Activated CD8-positive, alpha-beta T cell treated with anti-CD3 and anti-CD28 coated beads, Interleukin-2, amount 10 ng/mL, durations not matched to agents 7 days and 5 days (primary cell): ENCODE measurements at regions not wholly inside any gene's neighbourhood (a gene's known extent, or its start where the extent isn't known, plus 50 kb on each side); places are given as distances from the start of the nearest gene placed in this dataset.

Experiments
- ATAC-seq: fragments of 150-1000 bp; cut with Tn5 transposase; one replicate; pipeline ENCODE4 v1.10.0; 2021; ENCODE audit warnings: moderate library complexity
- CTCF ChIA-PET: fragments of 350-600 bp; sonication (Branson Sonifier 250); formaldehyde crosslinking; loops from one replicate; lab custom pipeline; 2021; ENCODE audit warnings: antibody characterized with exemption; lab: Charles Lee
- POLR2A ChIA-PET: fragments of 350-600 bp; sonication (Branson Sonifier 250); formaldehyde crosslinking; loops from one replicate; lab custom pipeline; 2021; ENCODE audit warnings: antibody characterized with exemption; lab: Charles Lee
- DNase-seq: peaks from one replicate; pipeline ENCODE4 v3.0.0-alpha.2; 2020
- H3K27ac Mint-ChIP-seq: one replicate; pipeline ENCODE4 v1.8.0; 2021; ENCODE audit warnings: mild to moderate bottlenecking, mixed read lengths
- H3K27me3 Mint-ChIP-seq: one replicate; pipeline ENCODE4 v1.8.0; 2021; ENCODE audit warnings: low read depth, mixed read lengths
- H3K36me3 Mint-ChIP-seq: one replicate; pipeline ENCODE4 v1.8.0; 2021; ENCODE audit warnings: low read depth, mixed read lengths
- H3K4me1 Mint-ChIP-seq: one replicate; pipeline ENCODE4 v1.8.0; 2021; ENCODE audit warnings: low read depth, mixed read lengths
- H3K4me3 Mint-ChIP-seq: one replicate; pipeline ENCODE4 v1.8.0; 2021; ENCODE audit warnings: mild to moderate bottlenecking, mixed read lengths
- H3K9me3 Mint-ChIP-seq: one replicate; pipeline ENCODE4 v1.8.0; 2022; ENCODE audit warnings: mixed read lengths; ENCODE audit not compliant: insufficient read depth

GRCh38 chr11:101195294-101195693, 65.7 kb upstream of the PGR start:
- Mint-ChIP-seq H3K36me3 (no peaks in the 10 kb centered on the region), H3K27me3 (no peaks in the 10 kb centered on the region), H3K4me3 (no peak overlapping the region), H3K27ac (no peak overlapping the region), H3K9me3 (no peaks in the 10 kb centered on the region), H3K4me1 (no peaks in the 10 kb centered on the region)
- ChIA-PET CTCF (no interaction called here), POLR2A (no interaction called here)
- ATAC-seq (no peak), DNase-seq (no peak)

DNA sequence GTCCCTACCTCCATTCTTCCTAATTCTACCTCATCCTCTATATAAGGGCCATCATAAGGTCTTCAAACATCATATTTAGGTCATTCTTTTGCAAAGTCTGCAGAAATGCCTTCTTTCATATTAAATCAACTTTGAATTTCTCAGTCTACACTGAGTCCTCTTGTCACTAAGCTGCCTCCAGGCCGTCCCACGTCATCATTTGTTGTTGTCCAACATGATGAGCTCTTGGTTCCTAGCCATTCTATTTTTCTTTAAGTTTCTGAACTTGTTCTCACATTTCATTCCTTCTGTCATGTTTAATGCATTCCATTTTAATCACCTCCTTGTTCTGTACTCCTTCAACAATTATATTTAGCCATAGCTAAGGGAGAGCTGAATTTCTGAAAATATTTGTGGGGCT, 59.2 kb upstream of the PGR start:
- no peaks in the 10 kb centered on the region for H3K9me3 Mint-ChIP-seq
- ChIA-PET POLR2A (no interaction called here), CTCF (no interaction called here)
- no peak overlapping the region for H3K27ac Mint-ChIP-seq
- no peaks in the 10 kb centered on the region for H3K36me3 Mint-ChIP-seq
- H3K4me3 Mint-ChIP-seq = no peak overlapping the region
- H3K27me3 Mint-ChIP-seq = no peaks in the 10 kb centered on the region
- no peak for ATAC-seq
- no peaks in the 10 kb centered on the region for H3K4me1 Mint-ChIP-seq
- no peak for DNase-seq

- ATAC-seq (no peak), DNase-seq (no peak)
- no peaks in the 10 kb centered on the region for H3K4me1 Mint-ChIP-seq
- no peaks in the 10 kb centered on the region for H3K36me3 Mint-ChIP-seq
- ChIA-PET CTCF (no interaction called here), POLR2A (no interaction called here)
- no peaks in the 10 kb centered on the region for H3K27me3 Mint-ChIP-seq
- H3K4me3 Mint-ChIP-seq = no peak overlapping the region
- no peak overlapping the region for H3K27ac Mint-ChIP-seq
- no peaks in the 10 kb centered on the region for H3K9me3 Mint-ChIP-seq
Measured at GRCh38 chr11:101188173-101188572, 58.6 kb upstream of the PGR start.

GRCh38 chr11:101187748-101188147, 58.1 kb upstream of the PGR start:
- no peaks in the 10 kb centered on the region for H3K36me3 Mint-ChIP-seq
- H3K27me3 Mint-ChIP-seq = no peaks in the 10 kb centered on the region
- H3K9me3 Mint-ChIP-seq = no peaks in the 10 kb centered on the region

DNA sequence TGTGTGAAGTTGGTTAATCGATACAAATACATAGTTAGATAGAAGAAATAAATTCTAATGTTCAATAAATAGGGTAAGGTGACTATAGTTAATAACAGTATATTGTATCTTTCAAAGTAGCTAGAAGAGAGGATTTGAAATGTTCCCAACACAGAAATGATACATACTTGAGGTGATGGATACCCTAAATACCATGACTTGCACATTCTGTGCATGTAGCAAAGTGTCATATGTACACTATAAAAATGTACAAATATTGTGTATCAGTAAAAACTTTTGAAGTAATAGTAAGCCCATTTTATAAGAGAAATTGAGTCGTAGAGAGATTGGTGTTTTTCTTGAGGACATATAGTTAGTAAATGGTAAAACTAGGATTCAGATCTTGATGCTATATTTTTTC, 56.4 kb upstream of the PGR start:
- no peak for ATAC-seq
- H3K27ac Mint-ChIP-seq = no peak overlapping the region

More at GRCh38 chr11:101187748-101188147, 58.1 kb upstream of the PGR start:
- H3K4me1 Mint-ChIP-seq = no peaks in the 10 kb centered on the region
- ATAC-seq (no peak), DNase-seq (no peak)
- no peak overlapping the region for H3K4me3 Mint-ChIP-seq
- ChIA-PET POLR2A (no interaction called here), CTCF (no interaction called here)
- H3K27ac Mint-ChIP-seq = no peak overlapping the region

DNA sequence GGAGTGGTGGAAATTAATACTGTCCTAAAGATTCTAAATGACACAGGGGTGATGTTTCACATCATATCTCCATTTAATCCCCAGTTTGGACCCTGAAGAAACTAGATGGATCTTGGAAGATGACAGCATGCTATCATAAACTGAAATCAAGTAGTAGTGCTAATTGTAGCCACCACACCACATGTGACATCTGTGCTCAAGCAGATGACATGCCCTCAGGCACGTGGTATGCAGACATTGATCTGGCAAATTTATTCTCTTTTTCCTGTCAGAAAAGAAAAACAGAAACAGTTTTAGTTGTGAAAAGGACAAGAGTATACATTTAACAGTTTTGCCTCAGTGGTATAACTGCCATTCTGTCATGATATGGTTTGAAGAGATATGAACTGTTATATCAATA, 52.9 kb upstream of the PGR start:
- Mint-ChIP-seq H3K36me3 (no peaks in the 10 kb centered on the region), H3K9me3 (no peaks in the 10 kb centered on the region), H3K27ac (no peak overlapping the region), H3K4me3 (no peak overlapping the region), H3K27me3 (no peaks in the 10 kb centered on the region), H3K4me1 (no peaks in the 10 kb centered on the region)
- DNase-seq (no peak), ATAC-seq (no peak)
- POLR2A ChIA-PET = no interaction called here
- CTCF ChIA-PET = no interaction called here

More for the DNA sequence above, 56.4 kb upstream of the PGR start:
- H3K9me3 Mint-ChIP-seq = no peaks in the 10 kb centered on the region
- no peaks in the 10 kb centered on the region for H3K27me3 Mint-ChIP-seq
- no peaks in the 10 kb centered on the region for H3K36me3 Mint-ChIP-seq
- CTCF ChIA-PET = no interaction called here
- no peaks in the 10 kb centered on the region for H3K4me1 Mint-ChIP-seq
- DNase-seq = no peak
- no peak overlapping the region for H3K4me3 Mint-ChIP-seq
- POLR2A ChIA-PET = no interaction called here

DNA sequence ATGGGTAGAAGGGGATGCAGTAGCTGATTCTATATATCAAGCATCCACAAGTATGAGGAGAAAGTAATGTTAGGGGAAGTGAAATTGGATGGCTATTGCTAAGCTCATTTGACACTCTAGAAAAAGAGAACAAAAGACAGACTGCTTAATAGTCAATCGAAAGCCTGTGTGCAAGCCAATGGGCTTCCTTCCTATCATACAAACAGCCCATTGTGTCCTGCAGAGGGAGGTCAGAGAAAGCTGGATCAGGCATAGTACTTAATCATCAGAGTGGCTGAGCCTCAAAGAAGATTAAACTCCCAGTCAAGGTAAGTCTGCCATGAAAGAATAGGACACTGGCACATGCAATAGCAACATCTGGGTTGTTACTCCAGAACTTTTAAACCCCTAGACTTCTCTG, 50.9 kb upstream of the PGR start:
- Mint-ChIP-seq H3K27ac (no peak overlapping the region), H3K27me3 (no peaks in the 10 kb centered on the region), H3K4me3 (no peak overlapping the region), H3K9me3 (no peaks in the 10 kb centered on the region), H3K4me1 (no peaks in the 10 kb centered on the region), H3K36me3 (no peaks in the 10 kb centered on the region)
- ChIA-PET POLR2A (no interaction called here), CTCF (no interaction called here)
- ATAC-seq = no peak
- no peak for DNase-seq
